ENCODE measurements at regions not wholly inside any gene's neighbourhood (a gene's known extent, or its start where the extent isn't known, plus 50 kb on each side); places are given as distances from the start of the nearest gene placed in this dataset.

- TF ChIP-seq, protein P1, sequence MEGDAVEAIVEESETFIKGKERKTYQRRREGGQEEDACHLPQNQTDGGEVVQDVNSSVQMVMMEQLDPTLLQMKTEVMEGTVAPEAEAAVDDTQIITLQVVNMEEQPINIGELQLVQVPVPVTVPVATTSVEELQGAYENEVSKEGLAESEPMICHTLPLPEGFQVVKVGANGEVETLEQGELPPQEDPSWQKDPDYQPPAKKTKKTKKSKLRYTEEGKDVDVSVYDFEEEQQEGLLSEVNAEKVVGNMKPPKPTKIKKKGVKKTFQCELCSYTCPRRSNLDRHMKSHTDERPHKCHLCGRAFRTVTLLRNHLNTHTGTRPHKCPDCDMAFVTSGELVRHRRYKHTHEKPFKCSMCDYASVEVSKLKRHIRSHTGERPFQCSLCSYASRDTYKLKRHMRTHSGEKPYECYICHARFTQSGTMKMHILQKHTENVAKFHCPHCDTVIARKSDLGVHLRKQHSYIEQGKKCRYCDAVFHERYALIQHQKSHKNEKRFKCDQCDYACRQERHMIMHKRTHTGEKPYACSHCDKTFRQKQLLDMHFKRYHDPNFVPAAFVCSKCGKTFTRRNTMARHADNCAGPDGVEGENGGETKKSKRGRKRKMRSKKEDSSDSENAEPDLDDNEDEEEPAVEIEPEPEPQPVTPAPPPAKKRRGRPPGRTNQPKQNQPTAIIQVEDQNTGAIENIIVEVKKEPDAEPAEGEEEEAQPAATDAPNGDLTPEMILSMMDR (conservative IDR thresholded peaks at IDR 0.05; ENCODE audit: low read depth, low read length), result no peak
- no peak overlapping the region for H3K4me3 ChIP-seq (ENCODE audit: low read depth, low read length)
- no peak for DNase-seq (ENCODE audit: low read depth)
Measured at GRCh38 chr5:93346301-93346700, 234.7 kb downstream of the NR2F1-AS1 start.

DNA sequence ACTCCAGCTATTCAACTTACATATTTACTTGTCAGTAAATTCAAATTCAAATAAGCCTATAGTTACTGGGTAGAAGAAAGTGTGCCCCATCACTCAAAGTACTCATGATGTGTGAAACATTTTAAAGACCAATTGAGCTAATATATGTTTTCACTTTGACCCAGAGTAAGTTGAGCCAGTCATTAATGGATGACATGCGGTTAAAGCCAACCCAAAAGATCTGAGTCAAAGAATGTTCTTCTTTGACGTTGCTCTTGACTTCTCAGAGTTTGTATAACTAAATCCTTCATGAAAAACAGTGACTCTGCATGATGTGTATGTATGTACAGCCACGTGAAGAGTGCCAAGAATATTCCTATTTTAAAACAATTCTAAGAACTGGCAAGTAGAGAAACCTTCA lies 237.4 kb downstream of the NR2F1-AS1 start:
- DNase-seq (ENCODE audit: low read depth), result no peak
- TF ChIP-seq, protein P1 (conservative IDR thresholded peaks at IDR 0.05; ENCODE audit: low read depth, low read length), result no peak

GRCh38 chr5:93342563-93343061 lies 238.4 kb downstream of the NR2F1-AS1 start:
- TF ChIP-seq, protein P1 (conservative IDR thresholded peaks at IDR 0.05; ENCODE audit: low read depth, low read length), result no peak
- no peak overlapping the region for H3K4me3 ChIP-seq (ENCODE audit: low read depth, low read length)
- peak; percentile 29 for DNase-seq (ENCODE audit: low read depth)

More for the DNA sequence above, 237.4 kb downstream of the NR2F1-AS1 start:
- no peak overlapping the region for H3K4me3 ChIP-seq (ENCODE audit: low read depth, low read length)

DNA sequence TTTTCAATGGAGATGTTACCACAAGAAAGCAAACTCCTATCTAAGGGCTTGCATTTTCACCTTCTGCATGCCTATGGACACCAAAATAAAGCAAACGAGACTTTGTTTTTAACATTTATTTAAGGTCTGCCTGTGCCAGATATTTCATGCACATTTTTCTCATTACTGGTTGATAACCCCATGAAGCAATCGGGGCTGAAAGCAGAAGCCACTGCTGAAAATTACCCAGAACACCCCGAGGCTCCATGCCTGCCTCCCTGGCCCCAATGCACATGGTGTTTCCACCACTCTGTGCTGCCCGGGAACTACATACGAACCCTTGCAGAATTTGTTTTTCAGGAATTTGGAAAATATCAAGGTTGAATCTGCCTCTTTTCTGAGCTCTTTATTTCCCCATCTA lies 240.1 kb downstream of the NR2F1-AS1 start:
- TF ChIP-seq, protein P1 (conservative IDR thresholded peaks at IDR 0.05; ENCODE audit: low read depth, low read length), result no peak
- no peak overlapping the region for H3K4me3 ChIP-seq (ENCODE audit: low read depth, low read length)
- no peak for DNase-seq (ENCODE audit: low read depth)

GRCh38 chr5:93337138-93337537 lies 243.9 kb downstream of the NR2F1-AS1 start:
- no peak for DNase-seq (ENCODE audit: low read depth)
- TF ChIP-seq, protein P1 (conservative IDR thresholded peaks at IDR 0.05; ENCODE audit: low read depth, low read length), result no peak

DNA sequence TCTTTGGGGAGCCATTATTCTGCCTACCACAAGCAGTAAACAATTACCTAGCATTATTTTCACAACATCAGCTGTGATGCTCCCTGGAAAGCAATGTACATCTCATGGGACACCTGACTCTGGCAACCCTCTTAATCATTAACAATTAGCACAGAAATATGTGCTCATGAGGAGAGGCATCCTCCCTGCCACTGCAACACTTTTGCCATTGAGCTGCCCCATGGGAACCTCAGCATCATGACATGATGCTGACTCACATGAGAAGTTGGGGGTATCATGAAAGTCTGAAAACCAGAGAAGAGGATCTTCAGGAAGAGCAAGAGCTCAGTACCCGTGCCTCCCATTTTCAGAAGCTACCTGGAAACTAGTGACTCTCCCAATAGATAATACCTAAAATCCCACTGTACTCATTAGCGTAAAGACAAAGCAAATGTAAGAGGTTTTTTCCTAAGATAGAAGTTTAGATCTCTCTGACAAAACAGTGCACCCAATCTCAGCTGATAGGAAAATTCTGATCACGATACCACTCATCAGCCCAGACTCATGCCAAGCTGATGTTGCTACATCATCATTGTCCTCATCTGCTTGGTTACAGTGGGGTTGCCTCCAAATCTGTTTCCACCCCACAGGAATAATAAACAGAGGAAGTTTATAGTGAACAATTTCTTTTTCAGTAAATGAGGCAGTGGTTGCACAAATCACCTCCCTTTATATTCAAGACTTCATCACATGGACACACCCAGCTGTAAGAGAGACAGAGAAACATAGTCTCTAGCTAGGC lies 244.5 kb downstream of the NR2F1-AS1 start:
- no peak overlapping the region for H3K4me3 ChIP-seq (ENCODE audit: low read depth, low read length)
- TF ChIP-seq, protein P1 (conservative IDR thresholded peaks at IDR 0.05; ENCODE audit: low read depth, low read length), result no peak
- no peak for DNase-seq (ENCODE audit: low read depth)

More at GRCh38 chr5:93337138-93337537, 243.9 kb downstream of the NR2F1-AS1 start:
- H3K4me3 ChIP-seq (ENCODE audit: low read depth, low read length), result no peak overlapping the region

DNA sequence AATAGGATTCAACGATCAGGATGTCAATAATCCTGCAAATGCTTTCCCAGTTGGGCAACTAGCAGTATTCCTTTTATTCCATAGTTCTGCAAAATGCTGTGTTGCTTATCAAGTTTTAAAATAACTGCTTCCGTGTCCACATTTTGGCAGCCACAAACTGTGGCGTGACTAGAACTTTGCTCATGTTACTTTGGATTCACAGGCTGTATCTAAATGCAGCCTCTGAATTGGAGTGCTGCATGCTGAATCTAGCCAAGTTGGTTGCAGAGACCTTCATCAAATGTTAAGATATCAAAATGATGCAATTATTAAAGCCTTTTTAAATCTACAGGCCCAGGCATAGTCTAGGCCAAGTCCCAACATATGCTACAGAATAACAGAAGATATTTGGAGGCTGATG lies 249.2 kb downstream of the NR2F1-AS1 start:
- TF ChIP-seq, protein P1 (conservative IDR thresholded peaks at IDR 0.05; ENCODE audit: low read depth, low read length), result no peak
- no peak overlapping the region for H3K4me3 ChIP-seq (ENCODE audit: low read depth, low read length)
- DNase-seq (ENCODE audit: low read depth), result no peak

Measured in epithelial cell of proximal tubule (primary cell).